ENCODE measurements at regions not wholly inside any gene's neighbourhood (a gene's known extent, or its start where the extent isn't known, plus 50 kb on each side); places are given as distances from the start of the nearest gene placed in this dataset.
"Not testable (repeated sequence)": the region's sequence is repeated elsewhere in the genome, so short reads cannot be mapped to it uniquely, and the experiment has no call there.

DNA sequence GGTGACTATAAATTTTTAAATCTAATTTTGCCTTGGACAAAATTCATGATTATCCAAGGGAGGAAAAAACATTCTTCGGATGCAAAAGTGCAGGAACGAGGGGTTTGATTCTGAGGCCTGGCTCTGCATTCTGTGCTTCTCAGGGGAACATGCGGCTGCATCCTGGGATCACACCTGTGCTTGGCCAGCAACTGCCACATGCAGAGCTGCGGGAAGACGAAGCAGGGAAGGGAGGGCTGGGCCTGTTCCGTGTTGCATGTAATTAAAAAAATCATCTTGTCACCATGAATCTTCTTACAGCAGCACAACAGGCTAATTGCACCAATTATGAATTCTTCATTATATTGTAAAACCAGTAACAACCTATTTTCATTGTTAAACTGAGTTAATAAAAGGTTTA, 158.0 kb upstream of the ALKAL2 start:
- DNase-seq: no peak

DNA sequence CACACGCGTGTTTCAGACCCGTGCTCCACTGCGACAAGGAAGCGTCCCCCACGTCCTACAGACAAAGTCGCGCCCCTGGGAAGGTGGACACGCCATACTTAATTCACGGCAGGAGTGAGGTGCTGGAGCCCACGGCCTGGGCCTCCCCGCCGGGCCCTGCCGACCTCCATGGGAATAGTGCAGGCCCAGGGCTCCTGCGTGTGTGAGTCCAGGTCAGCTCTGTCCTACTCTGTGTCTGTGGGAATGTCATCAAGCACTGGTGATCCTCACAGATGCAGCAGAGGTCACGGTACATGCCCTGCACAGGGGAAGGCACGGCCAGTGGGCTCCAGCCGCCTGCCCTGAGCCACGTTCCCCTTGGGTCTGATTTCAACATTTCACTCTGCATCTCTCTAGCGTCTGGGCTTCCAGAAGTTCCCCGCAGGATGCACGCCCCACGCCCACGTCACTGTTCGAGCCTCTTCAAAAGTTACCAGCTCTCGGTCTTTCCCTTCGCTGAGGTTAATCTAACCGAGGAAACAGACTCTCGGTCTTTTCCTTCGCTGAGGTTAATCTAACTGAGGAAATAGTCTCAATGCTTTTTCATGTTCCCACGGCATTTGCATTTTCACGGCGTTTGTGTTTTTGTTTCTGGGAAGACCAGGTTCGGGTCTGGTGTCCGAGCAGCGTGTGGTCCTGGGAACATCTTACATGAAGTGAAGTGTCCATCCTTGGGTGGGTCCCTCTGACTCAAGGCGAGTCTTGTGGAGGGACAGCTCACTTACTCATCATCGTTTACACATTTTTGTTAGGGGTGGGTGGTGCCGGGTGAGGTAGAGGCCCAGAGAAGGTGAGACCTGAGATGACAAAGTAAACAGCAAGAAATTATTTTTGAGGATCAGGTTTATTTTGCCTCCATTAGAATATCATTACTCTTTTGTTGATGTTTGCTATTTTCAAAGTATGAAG, 157.3 kb upstream of the ALKAL2 start:
- no peak for DNase-seq

DNA sequence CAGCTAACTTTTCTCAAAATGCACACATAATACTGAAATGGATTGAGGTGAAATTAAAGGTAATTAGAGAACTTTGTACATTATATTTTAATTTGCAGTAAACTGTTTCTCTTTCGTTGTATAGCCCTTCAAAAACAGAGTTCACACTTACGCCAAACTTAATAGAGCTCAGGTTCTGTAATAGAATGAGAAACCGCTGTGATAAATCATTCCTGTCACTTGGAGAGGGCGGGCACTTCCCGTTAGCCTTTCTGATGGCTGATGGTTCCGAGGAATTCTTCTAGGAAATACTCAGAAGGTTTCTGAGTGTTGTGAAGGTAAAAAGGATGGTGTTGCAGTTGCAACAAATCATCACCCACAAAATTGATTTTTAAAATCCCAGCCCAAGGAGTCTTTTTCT, 155.8 kb upstream of the ALKAL2 start:
- DNase-seq: no peak

DNA sequence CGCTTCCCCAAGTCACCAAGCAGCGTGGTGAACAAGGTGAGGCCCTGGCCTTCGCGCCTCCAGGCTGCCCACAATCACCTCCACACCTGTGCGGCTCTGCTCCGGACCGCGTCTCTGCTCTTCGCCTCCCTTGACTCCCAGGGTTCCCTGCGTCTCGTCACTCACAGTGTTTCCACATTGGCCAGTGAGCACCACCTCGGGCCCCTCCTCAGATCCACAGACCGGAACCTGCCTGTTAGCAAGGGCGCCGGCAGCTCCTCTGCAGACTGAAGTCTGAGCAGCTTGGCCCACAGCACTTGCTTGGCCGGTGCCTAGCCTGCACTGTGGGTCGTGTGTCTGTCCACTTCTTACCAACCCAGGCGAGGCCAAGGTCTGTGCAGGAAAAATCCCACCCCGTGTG, 155.3 kb upstream of the ALKAL2 start:
- DNase-seq: no peak

DNA sequence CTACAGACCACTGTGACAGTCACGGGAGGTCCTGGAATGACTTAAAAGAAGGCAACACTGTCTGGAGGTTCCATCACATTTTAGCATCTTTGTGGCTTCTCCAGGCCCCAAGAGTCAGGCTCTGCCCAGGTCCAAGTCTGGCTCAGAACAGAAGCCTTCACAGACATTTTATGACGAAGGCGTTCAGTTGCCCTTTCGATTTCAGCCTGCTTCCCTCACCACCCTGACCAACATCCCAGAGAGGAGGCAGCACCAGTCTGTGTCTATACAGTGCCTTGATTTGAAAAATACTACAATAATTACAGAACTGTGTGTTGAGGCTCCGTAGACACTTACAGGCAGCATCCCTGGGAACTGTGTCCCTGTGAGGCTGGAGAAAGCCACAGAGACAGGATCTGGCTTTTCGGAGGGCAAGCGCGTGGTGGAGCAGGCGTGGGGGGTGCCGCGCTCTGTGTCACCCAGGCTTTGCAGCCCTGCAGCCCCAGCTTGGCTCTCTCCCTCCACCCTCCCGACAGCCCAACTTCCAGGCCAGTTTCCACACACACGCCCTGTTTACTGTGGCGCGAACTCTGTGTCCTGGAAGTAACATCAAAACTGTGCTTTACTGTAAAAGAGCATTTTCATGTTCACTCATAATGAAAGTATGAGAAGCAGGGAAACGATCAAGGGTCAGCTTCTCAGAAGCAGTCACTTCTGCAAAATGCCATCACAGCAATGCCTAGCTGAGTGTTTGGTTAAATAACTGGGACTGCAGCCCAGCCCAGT, 153.5 kb upstream of the ALKAL2 start:
- DNase-seq: no peak

DNA sequence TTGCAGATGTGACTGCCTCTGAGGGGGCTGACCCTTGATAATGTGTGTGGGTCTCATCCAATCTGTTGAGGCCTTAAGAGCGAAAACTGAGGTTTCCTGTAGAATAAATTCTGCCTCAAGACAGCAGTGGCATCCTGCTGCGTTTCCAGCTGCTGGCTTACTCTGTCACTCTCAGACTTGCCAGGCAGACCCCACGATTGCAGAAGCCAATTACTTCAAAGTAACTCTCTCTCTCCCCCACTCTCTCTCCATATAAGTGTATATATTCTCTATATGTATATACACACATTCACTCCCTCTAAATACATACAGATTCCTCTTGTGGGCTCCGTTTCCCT, 152.5 kb upstream of the ALKAL2 start:
- DNase-seq: no peak

DNA sequence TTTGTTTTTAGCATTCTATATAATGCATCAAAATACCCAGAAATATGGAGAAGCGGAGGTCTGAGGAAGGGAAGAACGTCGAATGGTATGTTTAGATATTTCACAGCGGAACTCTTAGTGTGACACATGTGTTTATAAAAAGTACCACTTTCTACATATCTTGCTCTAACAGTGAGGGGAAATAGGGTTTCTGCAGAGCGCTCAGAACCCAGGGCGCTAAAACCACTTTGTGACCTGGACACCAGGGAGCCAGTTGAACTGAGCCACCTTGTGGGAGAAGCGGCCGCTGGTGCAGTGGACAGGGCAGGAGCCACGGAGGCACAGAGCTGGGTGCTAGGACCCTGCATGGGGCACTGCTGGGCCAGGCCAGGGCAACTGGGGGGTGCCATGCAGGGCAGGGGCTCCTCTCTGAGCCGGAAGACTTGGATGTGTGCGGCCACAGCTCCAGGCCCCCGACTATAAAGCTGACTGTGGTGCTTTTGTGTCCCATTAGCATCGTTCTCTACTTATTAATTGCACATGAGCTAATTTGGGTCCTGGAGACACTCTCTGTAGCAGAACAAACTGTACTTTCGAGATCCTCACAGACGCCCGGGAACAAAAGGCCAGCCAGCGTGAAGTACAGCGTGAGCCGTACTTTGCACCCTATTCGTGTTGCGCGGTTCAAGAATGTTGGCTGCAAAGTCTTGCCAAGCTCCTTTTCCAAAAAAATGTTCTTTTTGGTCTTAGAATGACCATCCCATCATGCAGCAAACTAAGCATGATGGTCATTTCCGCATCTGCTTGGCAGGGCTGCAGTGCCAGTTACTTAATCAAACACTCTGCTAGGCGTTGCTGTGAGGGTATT, 151.9 kb upstream of the ALKAL2 start:
- DNase-seq: peak; percentile 46 to 67

DNA sequence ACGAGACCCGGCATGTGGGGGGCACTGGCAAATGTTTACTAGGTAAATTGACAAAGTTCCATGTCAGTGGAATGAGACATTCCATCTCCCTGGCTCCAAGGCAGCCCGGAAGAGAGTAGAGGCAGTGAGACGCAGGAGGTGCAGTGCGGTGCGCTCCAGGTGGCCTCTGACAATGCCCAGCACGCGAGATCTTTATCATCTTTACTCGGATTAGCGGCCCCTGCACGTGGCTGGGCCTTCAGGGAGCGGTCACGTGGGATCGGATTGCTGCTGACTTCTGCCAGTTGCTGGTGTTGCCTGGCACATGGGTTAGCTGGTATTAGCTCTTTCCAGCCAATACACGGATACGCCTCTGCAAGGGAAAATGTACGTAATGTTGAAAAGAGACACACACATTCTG, 151.2 kb upstream of the ALKAL2 start:
- no peak for DNase-seq

DNA sequence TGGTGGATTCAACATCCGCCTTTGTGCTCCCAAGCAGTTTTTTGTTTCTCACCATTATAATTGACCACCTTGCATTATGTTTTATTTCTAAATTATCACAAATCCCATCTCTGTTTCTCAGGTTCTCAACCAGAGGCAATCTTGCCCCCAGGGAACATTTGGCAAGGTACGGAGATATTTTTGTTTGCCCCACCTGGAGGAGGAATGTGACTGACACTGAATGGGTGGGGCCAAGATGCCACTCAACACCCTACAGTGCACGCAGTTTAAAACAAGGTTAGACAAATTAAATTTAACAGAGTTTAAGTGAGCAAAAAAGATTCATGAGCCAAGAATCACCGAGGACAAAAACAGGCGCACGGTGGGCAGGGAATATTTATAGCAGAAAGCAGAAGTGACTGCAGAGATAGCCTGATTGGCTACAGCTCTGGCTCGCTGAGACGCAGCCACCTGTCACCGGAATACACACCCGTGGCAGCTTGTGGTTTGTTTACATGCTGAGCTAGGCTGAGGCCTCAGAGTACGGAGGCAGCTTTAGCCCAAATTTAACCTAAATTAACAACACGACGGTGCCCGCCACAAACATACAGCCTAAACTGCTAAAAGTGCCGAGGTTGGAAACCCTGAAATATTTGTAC, 150.0 kb upstream of the ALKAL2 start:
- DNase-seq: peak in 1 of 2 donors; percentile 22

DNA sequence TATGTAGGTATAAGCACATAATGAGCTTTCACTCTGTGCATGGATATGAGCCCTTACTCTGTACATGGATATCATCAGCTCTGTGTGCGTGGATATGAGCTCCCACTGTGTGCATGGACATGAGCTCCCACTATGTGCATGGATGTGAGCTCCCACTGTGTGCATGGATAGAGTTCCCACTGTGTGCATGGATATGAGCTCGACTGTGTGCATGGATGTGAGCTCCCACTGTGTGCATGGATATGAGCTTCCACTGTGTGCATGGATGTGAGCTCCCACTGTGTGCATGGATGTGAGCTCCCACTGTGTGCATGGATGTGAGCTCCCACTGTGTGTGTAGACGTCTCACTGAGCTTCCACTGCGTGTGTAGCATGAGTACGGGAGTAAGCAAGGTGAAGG, 149.3 kb upstream of the ALKAL2 start:
- DNase-seq: no peak

DNA sequence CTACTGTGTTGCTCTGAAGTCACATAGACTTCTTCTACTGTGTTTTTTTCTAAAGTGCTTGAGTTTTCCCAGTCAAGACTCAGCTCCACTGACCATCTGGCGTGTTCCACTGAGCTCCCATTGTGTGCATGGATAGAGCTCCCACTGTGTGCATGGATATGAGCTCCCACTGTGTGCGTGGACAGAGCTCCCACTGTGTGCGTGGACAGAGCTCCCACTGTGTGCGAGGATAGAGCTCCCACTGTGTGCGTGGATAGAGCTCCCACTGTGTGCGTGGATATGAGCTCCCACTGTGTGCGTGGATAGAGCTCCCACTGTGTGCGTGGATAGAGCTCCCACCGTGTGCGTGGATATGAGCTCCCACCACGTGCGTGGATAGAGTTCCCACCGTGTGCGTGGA, 148.3 kb upstream of the ALKAL2 start:
- DNase-seq: no peak

DNA sequence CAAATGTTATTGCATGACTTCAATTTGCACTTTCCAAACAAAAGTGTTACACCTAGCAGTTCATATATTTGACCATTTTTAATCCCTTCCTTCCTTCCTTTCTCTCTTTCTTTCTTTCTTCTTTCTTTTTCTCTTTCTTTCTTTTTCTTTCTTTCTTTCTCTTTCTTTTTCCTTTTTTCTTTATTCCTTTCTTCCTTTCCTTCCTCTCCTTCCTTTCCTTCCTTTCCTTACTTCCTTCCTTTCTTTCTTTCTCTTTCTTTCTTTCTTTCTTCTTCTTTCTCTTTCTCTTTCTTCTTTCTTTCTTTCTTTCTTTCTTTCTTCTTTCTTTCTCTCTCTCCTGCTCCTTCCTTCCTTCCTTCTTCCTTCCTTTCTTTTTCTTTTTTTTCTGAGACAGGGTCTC, 146.7 kb upstream of the ALKAL2 start:
- DNase-seq: no peak

DNA sequence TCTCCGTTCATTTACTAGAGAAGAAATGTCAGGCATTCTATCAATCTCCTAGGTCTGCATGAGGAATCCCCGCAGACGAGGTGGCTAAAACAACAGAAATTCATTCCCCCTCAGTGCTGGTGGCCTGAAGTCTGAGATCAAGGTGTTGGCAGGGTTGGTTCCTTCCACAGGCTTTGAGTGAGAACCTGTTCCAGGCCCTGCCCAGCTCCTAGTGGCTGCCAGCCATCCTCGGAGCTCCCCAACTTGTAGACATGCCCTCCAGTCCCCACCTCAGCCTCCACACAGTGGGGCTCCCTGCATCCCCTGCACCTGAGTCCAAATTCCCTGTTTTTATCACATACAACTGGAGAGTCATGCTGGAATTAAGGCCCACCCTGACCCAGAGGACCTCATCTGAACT, 145.3 kb upstream of the ALKAL2 start:
- no peak for DNase-seq

DNA sequence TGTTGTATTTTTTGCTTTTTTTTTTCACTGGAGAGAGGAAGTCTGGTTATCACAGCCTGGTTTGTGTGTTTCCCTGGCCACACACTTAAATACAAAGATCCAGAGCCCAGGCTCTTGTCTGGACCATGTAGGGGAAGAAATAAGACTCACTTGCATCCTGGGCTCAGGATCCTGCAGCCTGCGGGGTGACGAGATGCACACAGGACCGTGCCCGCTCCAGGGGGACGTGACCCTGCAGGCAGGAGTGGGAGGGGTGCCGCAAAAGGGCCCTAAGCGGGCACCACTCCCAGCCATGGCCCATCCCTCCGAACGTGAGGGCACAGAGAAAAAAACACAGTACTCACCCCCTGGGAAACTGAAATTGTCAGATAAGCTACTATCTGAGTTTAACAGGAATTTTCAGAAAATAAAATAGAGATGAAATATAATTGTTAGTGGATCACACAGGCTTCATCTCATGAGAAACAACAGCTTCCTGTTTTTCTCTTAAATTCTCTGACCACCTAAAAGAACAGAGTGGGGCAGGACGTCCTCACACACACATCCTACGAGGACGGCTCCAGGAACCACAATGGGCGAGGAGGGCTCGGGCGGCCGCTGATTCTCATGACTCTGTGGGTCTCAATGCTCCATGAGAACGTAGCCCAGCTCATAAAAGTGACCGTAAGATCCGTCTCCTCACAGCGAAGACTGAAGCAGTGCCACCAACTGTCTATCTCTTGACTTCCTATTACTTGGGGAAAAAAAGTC, 142.6 kb upstream of the ALKAL2 start:
- no peak for DNase-seq

DNA sequence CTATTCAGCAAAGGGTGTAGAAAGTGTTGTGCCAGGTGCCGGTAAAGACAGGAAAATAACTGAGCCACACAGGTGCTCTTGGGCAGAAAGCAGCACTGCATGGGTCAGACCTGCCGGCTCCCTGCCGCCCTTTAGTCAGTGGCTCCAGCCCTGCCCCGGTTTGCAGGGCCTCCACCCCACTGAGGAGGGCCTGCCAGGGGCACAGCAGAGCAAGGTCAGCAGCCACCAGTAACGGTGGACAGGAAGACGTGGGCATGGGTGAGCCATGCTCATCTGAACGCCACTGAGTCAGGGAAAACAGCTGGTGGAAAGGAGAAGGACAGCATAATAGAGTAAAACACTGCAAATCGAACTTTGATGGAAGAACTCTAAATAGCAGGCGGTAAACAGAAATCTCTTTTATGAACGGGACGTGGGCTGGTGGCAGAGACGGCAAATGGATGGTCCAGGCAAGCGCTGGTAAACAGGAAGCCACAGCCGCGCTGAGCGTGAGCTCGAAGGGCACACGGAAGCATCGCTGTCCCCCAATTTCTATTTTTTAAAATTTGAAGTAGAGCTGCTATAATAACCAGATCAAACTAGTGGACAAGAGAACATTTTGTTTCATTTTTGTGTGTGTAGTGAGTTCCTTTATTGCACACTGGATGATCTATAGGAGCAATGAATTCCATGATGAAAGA, 141.8 kb upstream of the ALKAL2 start:
- DNase-seq: no peak

DNA sequence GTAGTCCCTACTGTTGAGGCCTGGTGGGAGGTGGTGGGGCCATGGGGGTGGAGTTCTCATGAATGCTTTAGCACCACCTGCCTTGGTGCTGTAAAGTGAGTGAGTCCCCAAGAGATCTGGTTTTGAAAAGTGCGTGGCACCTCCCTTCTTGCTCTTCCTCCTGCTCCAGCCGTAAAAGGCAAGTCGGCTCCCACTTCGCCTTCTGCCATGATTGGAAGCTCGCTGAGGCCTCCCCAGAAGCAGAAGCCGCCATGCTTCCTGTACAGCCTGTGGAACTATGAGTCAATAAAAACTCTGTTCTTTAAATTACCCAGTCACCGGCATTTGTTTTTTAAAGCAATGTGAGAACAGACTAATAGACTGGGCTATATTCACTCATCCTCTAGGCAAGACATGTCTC, 141.3 kb upstream of the ALKAL2 start:
- no peak for DNase-seq

DNA sequence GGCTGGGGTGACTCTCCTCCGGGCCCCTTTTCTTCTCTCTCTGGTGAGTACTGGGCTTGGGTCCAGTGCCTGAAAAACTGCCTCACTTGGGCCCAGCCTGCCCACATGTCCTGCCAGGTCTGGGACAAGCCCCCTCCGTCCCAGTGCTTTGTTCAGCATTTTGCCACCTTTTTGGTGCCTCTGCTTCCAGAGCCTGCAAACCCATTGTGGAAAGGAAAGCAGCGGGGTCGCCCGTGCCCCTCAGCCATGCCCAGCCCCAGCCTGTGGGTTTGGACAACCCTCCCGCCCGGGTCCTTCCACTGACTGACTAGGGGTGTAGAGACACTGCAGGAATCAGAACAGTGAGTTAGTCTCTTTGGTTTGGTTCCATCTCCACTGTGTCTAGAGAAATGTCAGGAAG, 140.7 kb upstream of the ALKAL2 start:
- no peak for DNase-seq

DNA sequence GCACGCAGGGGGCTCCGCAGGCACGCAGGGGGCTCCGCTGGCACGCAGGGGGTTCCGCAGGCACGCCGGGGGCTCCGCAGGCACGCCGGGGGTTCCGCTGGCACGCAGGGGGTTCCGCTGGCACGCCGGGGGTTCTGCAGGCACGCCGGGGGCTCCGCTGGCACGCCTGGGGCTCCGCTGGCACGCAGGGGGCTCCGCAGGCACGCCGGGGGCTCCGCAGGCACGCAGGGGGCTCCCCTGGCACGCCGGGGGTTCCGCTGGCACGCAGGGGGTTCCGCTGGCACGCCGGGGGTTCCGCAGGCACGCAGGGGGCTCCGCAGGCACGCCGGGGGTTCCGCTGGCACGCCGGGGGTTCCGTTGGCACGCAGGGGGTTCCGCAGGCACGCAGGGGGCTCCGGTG, 138.8 kb upstream of the ALKAL2 start:
- not testable (repeated sequence) for DNase-seq

DNA sequence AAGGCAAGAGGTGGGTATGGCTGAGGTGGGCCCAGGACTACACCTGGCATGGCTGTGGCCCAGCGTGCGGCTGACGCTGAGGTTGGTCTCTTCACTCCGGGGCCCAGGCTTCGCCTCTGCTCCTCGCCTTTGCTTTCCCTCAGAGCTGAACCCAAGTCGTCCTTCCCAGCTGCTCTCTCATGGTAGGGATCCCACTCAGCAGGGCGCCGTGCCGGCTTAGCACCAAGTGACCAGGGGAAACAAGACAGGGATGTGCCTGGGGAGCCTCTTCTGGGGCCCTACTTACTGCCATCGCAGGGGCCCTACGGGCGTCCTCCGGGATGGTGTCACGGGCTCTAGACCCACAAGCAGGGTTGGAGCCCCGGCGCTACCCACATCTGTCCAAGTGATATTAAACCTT, 138.1 kb upstream of the ALKAL2 start:
- no peak for DNase-seq

DNA sequence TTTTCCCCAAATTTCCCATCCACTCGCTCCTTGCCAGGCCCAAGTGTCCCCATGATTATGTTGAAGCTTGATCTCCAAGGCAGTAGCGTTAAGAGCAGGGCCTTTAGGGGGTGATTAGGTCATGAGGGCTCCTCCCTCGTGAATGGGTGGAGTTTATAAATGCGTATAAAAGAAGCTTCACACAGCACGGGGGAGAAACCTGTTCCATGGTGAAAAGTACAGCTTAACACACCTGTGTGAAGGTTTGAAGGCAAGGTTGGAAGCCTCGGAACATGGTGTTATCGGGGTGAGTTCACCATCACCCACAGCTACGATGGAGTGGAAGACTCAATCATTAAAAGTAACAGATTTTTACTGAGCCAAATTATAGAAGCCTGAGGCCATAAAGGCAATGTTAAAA, 137.4 kb upstream of the ALKAL2 start:
- no peak for DNase-seq

Measured in hippocampal formation (tissue), 2 donors.